Neural progenitor cell (in vitro differentiated cells): ENCODE measurements at regions not wholly inside any gene's neighbourhood (a gene's known extent, or its start where the extent isn't known, plus 50 kb on each side); places are given as distances from the start of the nearest gene placed in this dataset.

ENCODE experiments used
- DNase-seq: peaks from one replicate; pipeline ENCODE4 v3.0.0-alpha.2; 2016; ENCODE audit warnings: low spot score
- H2AFZ ChIP-seq: fragments of 200-600 bp; sonication (generic); replicated peaks from 2 replicates; pipeline ENCODE4 v1.6.1; 2016; ENCODE audit warnings: antibody characterized with exemption
- H3F3A ChIP-seq: fragments of 200-600 bp; sonication (generic); 2 replicates; pipeline ENCODE4 v1.6.1; 2016; ENCODE audit warnings: antibody characterized with exemption, low read depth
- H3K27ac ChIP-seq: fragments of 200-600 bp; sonication (generic); 2 replicates; pipeline ENCODE4 v1.5.1; 2016; ENCODE audit warnings: mild to moderate bottlenecking
- H3K27me3 ChIP-seq: fragments of 200-600 bp; sonication (generic); 2 replicates; pipeline ENCODE4 v1.6.1; 2016; ENCODE audit warnings: mild to moderate bottlenecking, moderate library complexity
- H3K36me3 ChIP-seq: fragments of 200-600 bp; sonication (generic); 2 replicates; pipeline ENCODE4 v1.5.1; 2016
- H3K4me1 ChIP-seq: fragments of 200-600 bp; sonication (generic); 2 replicates; pipeline ENCODE4 v1.6.1; 2016; ENCODE audit warnings: mixed run types
- H3K4me2 ChIP-seq: fragments of 200-600 bp; sonication (generic); 2 replicates; pipeline ENCODE4 v1.6.1; 2016
- H3K4me3 ChIP-seq: fragments of 200-600 bp; sonication (generic); 2 replicates; pipeline ENCODE4 v1.5.1; 2016
- H3K79me2 ChIP-seq: fragments of 200-600 bp; sonication (generic); 2 replicates; pipeline ENCODE4 v1.6.1; 2016; ENCODE audit warnings: low read depth
- H3K9ac ChIP-seq: fragments of 200-600 bp; sonication (generic); 2 replicates; pipeline ENCODE4 v1.6.1; 2016
- H3K9me3 ChIP-seq: fragments of 200-600 bp; sonication (generic); 2 replicates; pipeline ENCODE4 v1.5.1; 2016; ENCODE audit warnings: low read depth
- H4K20me1 ChIP-seq: fragments of 200-600 bp; sonication (generic); 2 replicates; pipeline ENCODE4 v1.6.1; 2016; ENCODE audit warnings: low read depth
- H3K27ac Mint-ChIP-seq: 3 replicates; pipeline ENCODE4 v1.8.0; 2021; ENCODE audit warnings: mixed read lengths
- H3K27me3 Mint-ChIP-seq: 2 replicates; pipeline ENCODE4 v1.8.0; 2022; ENCODE audit warnings: low read depth, mild to moderate bottlenecking, inconsistent platforms, moderate library complexity, mixed read lengths; ENCODE audit not compliant: insufficient read depth
- H3K36me3 Mint-ChIP-seq: 3 replicates; pipeline ENCODE4 v1.8.0; 2021; ENCODE audit warnings: mixed read lengths
- H3K4me1 Mint-ChIP-seq: 3 replicates; pipeline ENCODE4 v1.8.0; 2021; ENCODE audit warnings: mixed read lengths
- H3K4me3 Mint-ChIP-seq: 3 replicates; pipeline ENCODE4 v1.8.0; 2021; ENCODE audit warnings: mild to moderate bottlenecking, moderate library complexity, mixed read lengths
- H3K9me3 Mint-ChIP-seq: 3 replicates; pipeline ENCODE4 v1.8.0; 2020; ENCODE audit warnings: mixed read lengths
- EZH2 ChIP-seq: fragments of 200-600 bp; sonication (generic); IDR thresholded peaks from 2 replicates; pipeline ENCODE4 v1.6.1; 2017; ENCODE audit warnings: antibody characterized with exemption, mild to moderate bottlenecking, moderate library complexity
- EZH2phosphoT487 ChIP-seq: fragments of 200-600 bp; sonication (generic); IDR thresholded peaks from 2 replicates; pipeline ENCODE4 v1.6.1; 2017; ENCODE audit warnings: antibody characterized with exemption
- TF ChIP-seq, protein P1 (sequence below): fragments of 200-600 bp; sonication (generic); IDR thresholded peaks from 2 replicates; pipeline ENCODE4 v1.5.1; 2017; ENCODE audit warnings: antibody characterized with exemption, mild to moderate bottlenecking

DNA sequence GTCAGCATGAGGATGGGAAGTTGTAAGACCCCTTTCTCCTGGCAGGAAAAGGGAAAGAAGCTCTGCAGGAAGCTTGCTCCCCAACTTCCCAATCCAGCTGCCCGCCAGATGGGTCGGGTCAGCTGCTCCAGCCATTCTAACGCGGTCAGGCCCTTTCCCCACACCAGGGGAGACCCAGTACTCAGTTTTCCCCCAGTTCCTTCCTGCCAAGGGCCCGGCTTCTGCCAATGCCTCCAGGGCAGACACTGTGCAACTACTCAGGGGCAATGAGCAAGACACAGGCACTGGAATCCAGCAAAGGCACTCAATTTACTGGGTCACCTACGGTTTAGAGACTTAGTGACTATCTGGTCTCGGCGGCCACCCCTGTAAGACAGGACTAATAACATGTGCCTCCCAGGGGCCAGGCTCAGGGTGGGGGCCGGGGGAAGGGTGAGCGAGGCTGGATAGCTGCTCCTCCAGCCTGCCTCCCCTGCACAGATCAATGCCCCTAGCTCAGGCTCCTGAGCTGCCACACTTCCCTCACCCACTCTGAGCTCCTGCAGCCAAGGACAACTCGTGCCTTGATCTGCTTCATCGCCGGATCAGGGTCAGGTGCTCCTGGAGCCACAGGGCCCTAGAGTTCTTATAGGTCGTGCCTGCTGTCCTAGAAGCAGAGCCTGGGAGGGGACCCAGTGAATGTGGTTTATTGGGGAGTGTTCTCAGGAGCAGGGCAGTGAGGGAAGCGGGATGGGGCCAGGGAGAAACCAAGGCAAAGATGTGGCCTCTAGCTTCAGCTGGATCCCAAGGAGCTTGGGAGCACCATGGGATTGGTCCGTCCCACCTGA is 171.1 kb downstream of the ZFP36L2 start:
- H3K9me3 Mint-ChIP-seq: peaks cover 7% of the 10 kb centered on the region
- Histone ChIP-seq H3K9ac (no peak overlapping the region), H3K9me3 (no peaks in the 10 kb centered on the region), H2AFZ (no peak overlapping the region), H3K79me2 (no peaks in the 10 kb centered on the region), H3K4me2 (no peak overlapping the region), H3F3A (peaks cover 20% of the 10 kb centered on the region), H3K27me3 (no peaks in the 10 kb centered on the region), H3K36me3 (no peaks in the 10 kb centered on the region), H3K27ac (no peak overlapping the region), H3K4me3 (no peak overlapping the region), H3K4me1 (peaks cover 42% of the 10 kb centered on the region), H4K20me1 (no peaks in the 10 kb centered on the region)
- peaks cover 8% of the 10 kb centered on the region for H3K27me3 Mint-ChIP-seq
- DNase-seq: no peak
- H3K27ac Mint-ChIP-seq: peak overlapping the region; percentile 94
- peaks cover 41% of the 10 kb centered on the region for H3K4me1 Mint-ChIP-seq
- H3K36me3 Mint-ChIP-seq: peaks cover 1% of the 10 kb centered on the region
- no peak overlapping the region for H3K4me3 Mint-ChIP-seq
- TF ChIP-seq EZH2: no peak
- TF ChIP-seq, protein P1, sequence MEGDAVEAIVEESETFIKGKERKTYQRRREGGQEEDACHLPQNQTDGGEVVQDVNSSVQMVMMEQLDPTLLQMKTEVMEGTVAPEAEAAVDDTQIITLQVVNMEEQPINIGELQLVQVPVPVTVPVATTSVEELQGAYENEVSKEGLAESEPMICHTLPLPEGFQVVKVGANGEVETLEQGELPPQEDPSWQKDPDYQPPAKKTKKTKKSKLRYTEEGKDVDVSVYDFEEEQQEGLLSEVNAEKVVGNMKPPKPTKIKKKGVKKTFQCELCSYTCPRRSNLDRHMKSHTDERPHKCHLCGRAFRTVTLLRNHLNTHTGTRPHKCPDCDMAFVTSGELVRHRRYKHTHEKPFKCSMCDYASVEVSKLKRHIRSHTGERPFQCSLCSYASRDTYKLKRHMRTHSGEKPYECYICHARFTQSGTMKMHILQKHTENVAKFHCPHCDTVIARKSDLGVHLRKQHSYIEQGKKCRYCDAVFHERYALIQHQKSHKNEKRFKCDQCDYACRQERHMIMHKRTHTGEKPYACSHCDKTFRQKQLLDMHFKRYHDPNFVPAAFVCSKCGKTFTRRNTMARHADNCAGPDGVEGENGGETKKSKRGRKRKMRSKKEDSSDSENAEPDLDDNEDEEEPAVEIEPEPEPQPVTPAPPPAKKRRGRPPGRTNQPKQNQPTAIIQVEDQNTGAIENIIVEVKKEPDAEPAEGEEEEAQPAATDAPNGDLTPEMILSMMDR: no peak
- no peak for TF ChIP-seq EZH2phosphoT487

DNA sequence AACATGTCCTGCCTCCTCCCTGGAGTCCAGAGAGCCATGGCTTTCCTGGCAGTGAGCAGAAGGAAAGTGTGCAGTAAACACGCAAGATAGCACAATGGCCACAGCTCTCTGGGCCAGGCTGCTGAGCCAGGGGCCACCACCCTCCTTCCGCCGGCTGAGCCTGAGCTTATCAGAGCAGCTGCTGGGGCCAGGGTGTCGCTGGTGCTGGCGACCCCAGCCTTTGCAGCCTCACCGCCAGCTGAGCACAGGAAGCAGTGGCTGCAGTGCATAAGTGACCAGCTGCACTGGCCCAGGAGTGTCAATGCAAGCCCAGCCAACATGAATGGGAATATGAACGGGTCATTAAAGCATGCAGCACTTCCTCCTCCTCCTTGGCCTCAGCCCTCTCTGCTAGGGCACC is 172.0 kb downstream of the ZFP36L2 start:
- H3K27ac ChIP-seq: no peak overlapping the region
- H3K4me3 ChIP-seq: no peak overlapping the region
- peaks cover 6% of the 10 kb centered on the region for H3K27me3 Mint-ChIP-seq
- H2AFZ ChIP-seq: peak overlapping the region; percentile 17
- H3K27me3 ChIP-seq: no peaks in the 10 kb centered on the region
- H3K4me1 Mint-ChIP-seq: peaks cover 38% of the 10 kb centered on the region
- DNase-seq: no peak
- H3K36me3 Mint-ChIP-seq: no peaks in the 10 kb centered on the region
- no peaks in the 10 kb centered on the region for H3K36me3 ChIP-seq
- H3K4me3 Mint-ChIP-seq: no peak overlapping the region
- H3K9ac ChIP-seq: no peak overlapping the region
- H3K27ac Mint-ChIP-seq: peak overlapping the region; percentile 94
- TF ChIP-seq EZH2phosphoT487: no peak
- no peak for TF ChIP-seq EZH2
- TF ChIP-seq, protein P1: no peak
- no peak overlapping the region for H3K4me2 ChIP-seq
- peaks cover 44% of the 10 kb centered on the region for H3K4me1 ChIP-seq
- peaks cover under 1% of the 10 kb centered on the region for H3K9me3 Mint-ChIP-seq
- H3K79me2 ChIP-seq: no peaks in the 10 kb centered on the region
- no peaks in the 10 kb centered on the region for H3K9me3 ChIP-seq
- H3F3A ChIP-seq: peaks cover 17% of the 10 kb centered on the region
- no peaks in the 10 kb centered on the region for H4K20me1 ChIP-seq

DNA sequence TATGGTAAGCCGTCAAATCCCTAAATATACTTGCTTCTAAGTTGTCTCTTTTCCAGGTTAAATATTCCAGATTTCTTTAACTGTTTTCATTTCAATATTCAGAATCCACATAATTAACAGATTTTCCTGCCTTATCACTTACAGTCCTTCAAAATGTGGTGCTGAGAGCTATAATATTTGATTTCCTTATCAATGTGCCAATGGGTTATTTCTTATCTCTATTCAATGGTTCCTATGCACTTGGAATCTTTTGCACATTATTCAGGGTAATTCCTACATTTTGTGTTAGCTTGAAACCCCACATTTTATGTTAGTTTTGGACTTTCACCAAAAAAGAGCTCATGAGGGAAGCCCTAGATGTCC is 173.5 kb downstream of the ZFP36L2 start:
- no peak for DNase-seq
- H4K20me1 ChIP-seq: no peaks in the 10 kb centered on the region
- H3K27me3 ChIP-seq: no peaks in the 10 kb centered on the region
- TF ChIP-seq EZH2 (no peak), EZH2phosphoT487 (no peak)
- TF ChIP-seq, protein P1: no peak
- H3K4me3 ChIP-seq: no peak overlapping the region
- no peak overlapping the region for H2AFZ ChIP-seq
- no peak overlapping the region for H3K9ac ChIP-seq
- Mint-ChIP-seq H3K27ac (no peak overlapping the region), H3K36me3 (no peaks in the 10 kb centered on the region), H3K27me3 (peaks cover 3% of the 10 kb centered on the region), H3K4me1 (peaks cover 27% of the 10 kb centered on the region), H3K9me3 (no peaks in the 10 kb centered on the region), H3K4me3 (no peak overlapping the region)
- no peaks in the 10 kb centered on the region for H3K79me2 ChIP-seq
- no peaks in the 10 kb centered on the region for H3K36me3 ChIP-seq
- H3K27ac ChIP-seq: no peak overlapping the region
- no peak overlapping the region for H3K4me2 ChIP-seq
- H3F3A ChIP-seq: peaks cover 2% of the 10 kb centered on the region
- peaks cover 34% of the 10 kb centered on the region for H3K4me1 ChIP-seq
- H3K9me3 ChIP-seq: no peaks in the 10 kb centered on the region
